Spleen (tissue), 7 donors: ENCODE measurements at regions not wholly inside any gene's neighbourhood (a gene's known extent, or its start where the extent isn't known, plus 50 kb on each side); places are given as distances from the start of the nearest gene placed in this dataset.

Experiments used
- CTCF ChIP-seq, 11 experiments: fragments of 200-600 bp in 7 of 11; fragments of 450-650 bp in 4 of 11; sonication (generic) in 4 of 11; IDR thresholded peaks in 8 of 11; conservative IDR thresholded peaks in 3 of 11; 1 replicate in 7 of 11; 2 replicates in 4 of 11; pipeline versions ENCODE4 v1.4.0 to v1.8.0; 2016 to 2021; ENCODE audit warnings: antibody characterized with exemption in 11 of 11, inconsistent platforms in 4 of 11, mild to moderate bottlenecking in 1 of 11
- POLR2AphosphoS5 ChIP-seq, 3 donors: sonication (generic); formaldehyde crosslinking; IDR thresholded peaks; one replicate each; pipeline ENCODE4 v1.5.1; 2017; ENCODE audit warnings: antibody characterized with exemption in 3 of 3
- donor health status: DM: no; HTN: no; CAD: no; lungs with moderate emphysema.
- donor health status: DM: no; HTN: no; CAD: no.
- donor health status: DM: no; HTN: no; CAD: no.

DNA sequence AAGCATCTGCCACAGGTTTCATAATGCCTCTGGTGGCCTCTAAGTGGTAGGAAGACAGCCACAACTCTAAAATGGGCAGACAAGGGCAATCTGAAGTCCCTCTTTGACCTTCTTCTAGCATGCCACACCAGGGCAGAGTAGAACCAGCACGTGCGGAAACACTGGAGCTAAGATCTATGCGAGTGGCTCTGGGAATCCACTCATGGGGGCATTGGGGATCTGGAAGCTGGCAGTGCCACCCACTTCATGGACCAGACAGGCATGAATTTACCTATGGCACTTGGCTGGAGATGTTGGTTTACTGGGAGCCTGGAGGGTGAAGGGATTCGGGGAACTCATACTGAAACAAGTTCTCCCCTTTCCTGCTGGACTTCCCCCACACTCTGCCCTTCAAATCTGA, 337.4 kb downstream of the MIAT start:
- TF ChIP-seq CTCF (IDR thresholded peaks at IDR 0.05 in 8 of 11, conservative IDR thresholded peaks at IDR 0.05 in 3 of 11) (no peak), POLR2AphosphoS5 (IDR thresholded peaks at IDR 0.05) (no peak)
